Neural cell (in vitro differentiated cells): ENCODE measurements at regions not wholly inside any gene's neighbourhood (a gene's known extent, or its start where the extent isn't known, plus 50 kb on each side); places are given as distances from the start of the nearest gene placed in this dataset.

Experiments
- H2AFZ ChIP-seq: fragments of 200-600, 300-800 bp; sonication (generic), shearing (Covaris generic); 2 replicates; pipeline ENCODE4 v1.6.0; 2014; ENCODE audit warnings: low read depth, mild to moderate bottlenecking, antibody characterized with exemption, low read length, moderate library complexity
- H3F3A ChIP-seq: fragments of 200-600 bp; shearing (Covaris generic); 2 replicates; pipeline ENCODE4 v1.6.1; 2016; ENCODE audit warnings: mild to moderate bottlenecking, moderate library complexity, mixed read lengths, antibody characterized with exemption, low read length; ENCODE audit not compliant: insufficient read depth, poor library complexity, severe bottlenecking
- H3K27ac ChIP-seq: fragments of 200-600, 300-800 bp; sonication (generic), shearing (Covaris generic); 2 replicates; pipeline ENCODE4 v1.5.1; 2014; ENCODE audit warnings: mild to moderate bottlenecking, low read length, moderate library complexity
- H3K27me3 ChIP-seq: fragments of 300-800, 200-600 bp; sonication (generic), shearing (Covaris generic); 2 replicates; pipeline ENCODE4 v1.6.0; 2014; ENCODE audit warnings: mild to moderate bottlenecking, low read depth, low read length, moderate library complexity; ENCODE audit not compliant: insufficient read depth
- H3K36me3 ChIP-seq: fragments of 300-800, 200-600 bp; sonication (generic), shearing (Covaris generic); 2 replicates; pipeline ENCODE4 v1.5.1; 2014; ENCODE audit warnings: mild to moderate bottlenecking, antibody characterized with exemption, low read length, moderate library complexity; ENCODE audit not compliant: insufficient read depth
- H3K4me2 ChIP-seq: fragments of 300-800, 200-600 bp; sonication (generic), shearing (Covaris generic); 2 replicates; pipeline ENCODE4 v1.6.0; 2014; ENCODE audit warnings: mild to moderate bottlenecking, low read length
- H3K4me3 ChIP-seq: fragments of 300-800, 200-600 bp; sonication (generic), shearing (Covaris generic); 2 replicates; pipeline ENCODE4 v1.5.1; 2014; ENCODE audit warnings: mild to moderate bottlenecking, low read length, moderate library complexity
- H3K79me2 ChIP-seq: fragments of 200-600 bp; shearing (Covaris generic); replicated peaks from 2 replicates; pipeline ENCODE4 v1.6.0; 2014; ENCODE audit warnings: mild to moderate bottlenecking, low read length, moderate library complexity; ENCODE audit not compliant: insufficient read depth
- H3K9ac ChIP-seq: fragments of 300-800, 200-600 bp; sonication (generic), shearing (Covaris generic); 2 replicates; pipeline ENCODE4 v1.6.1; 2016; ENCODE audit warnings: mild to moderate bottlenecking, low read length, mixed read lengths
- H3K9me2 ChIP-seq: fragments of 200-600 bp; shearing (Covaris generic); 2 replicates; pipeline ENCODE4 v1.6.1; 2016; ENCODE audit warnings: mild to moderate bottlenecking, low read length, mixed read lengths; ENCODE audit not compliant: insufficient read depth
- H3K9me3 ChIP-seq: fragments of 200-600, 300-800 bp; sonication (generic), shearing (Covaris generic); 2 replicates; pipeline ENCODE4 v1.6.1; 2016; ENCODE audit warnings: mild to moderate bottlenecking, mixed run types, low read length, moderate library complexity, mixed read lengths
- H4K20me1 ChIP-seq: fragments of 200-600 bp; shearing (Covaris generic); 2 replicates; pipeline ENCODE4 v1.6.1; 2016; ENCODE audit warnings: mild to moderate bottlenecking, mixed run types; ENCODE audit not compliant: insufficient read depth
- EP300 ChIP-seq: fragments of 450-650 bp; conservative IDR thresholded peaks from 2 replicates; pipeline ENCODE4 v1.6.1; 2014; ENCODE audit warnings: antibody characterized with exemption, mild to moderate bottlenecking, moderate library complexity; ENCODE audit not compliant: poor library complexity, severe bottlenecking
- EZH2 ChIP-seq: fragments of 200-600, 300-800 bp; shearing (Covaris generic), sonication (generic); IDR thresholded peaks from 2 replicates; pipeline ENCODE4 v1.6.1; 2014; ENCODE audit warnings: antibody characterized with exemption, low read length, borderline replicate concordance, mild to moderate bottlenecking; ENCODE audit not compliant: insufficient read depth, poor library complexity, severe bottlenecking
- MXI1 ChIP-seq: fragments of 450-650 bp; conservative IDR thresholded peaks from 2 replicates; pipeline ENCODE4 v1.6.1; 2014; ENCODE audit warnings: antibody characterized with exemption, mild to moderate bottlenecking; ENCODE audit not compliant: poor library complexity, severe bottlenecking
- RAD21 ChIP-seq: fragments of 450-650 bp; conservative IDR thresholded peaks from 2 replicates; pipeline ENCODE4 v1.6.1; 2014; ENCODE audit warnings: antibody characterized with exemption, mild to moderate bottlenecking, moderate library complexity
- SMC3 ChIP-seq: fragments of 450-650 bp; conservative IDR thresholded peaks from 2 replicates; pipeline ENCODE4 v1.6.1; 2014; ENCODE audit warnings: antibody characterized with exemption, mild to moderate bottlenecking, moderate library complexity; ENCODE audit not compliant: poor library complexity
- TAF1 ChIP-seq: IDR thresholded peaks from 2 replicates; pipeline ENCODE4 v1.6.1; 2012; ENCODE audit warnings: low read depth
- TF ChIP-seq, protein P1 (sequence below): fragments of 450-650 bp; IDR thresholded peaks from 2 replicates; pipeline ENCODE4 v1.5.1; 2014; ENCODE audit warnings: antibody characterized with exemption, mild to moderate bottlenecking, moderate library complexity; ENCODE audit not compliant: poor library complexity, severe bottlenecking
- TF ChIP-seq, protein P2 (sequence below): IDR thresholded peaks from 2 replicates; pipeline ENCODE4 v1.6.1; 2012; ENCODE audit warnings: borderline replicate concordance

DNA sequence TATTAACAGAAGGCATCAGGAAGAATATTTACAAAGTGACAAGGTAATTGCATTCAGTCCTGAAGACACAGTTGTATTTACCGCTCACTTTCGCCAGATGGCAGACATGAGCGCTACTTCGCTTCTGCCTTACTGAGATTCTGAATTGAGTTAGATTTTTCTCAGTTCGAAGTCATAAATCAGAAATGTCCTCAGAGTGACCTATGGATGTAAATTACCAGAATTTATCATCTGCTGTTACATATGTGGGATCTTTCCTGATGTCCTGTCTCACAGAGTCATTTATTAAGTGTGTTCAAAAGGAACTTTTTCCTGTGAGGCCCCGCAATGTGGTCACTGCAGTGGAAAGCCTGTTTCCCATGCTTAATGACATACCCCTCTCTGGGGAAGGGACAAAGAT is 97.3 kb upstream of the DCLK2 start:
- H3K79me2 ChIP-seq = no peaks in the 10 kb centered on the region
- H3K4me2 ChIP-seq = no peak overlapping the region
- H3K27ac ChIP-seq = no peak overlapping the region
- H3K4me3 ChIP-seq = no peak overlapping the region
- no peaks in the 10 kb centered on the region for H3K27me3 ChIP-seq
- H3K9me2 ChIP-seq = no peaks in the 10 kb centered on the region
- H3K36me3 ChIP-seq = no peaks in the 10 kb centered on the region
- no peaks in the 10 kb centered on the region for H3K9me3 ChIP-seq
- TF ChIP-seq TAF1 (no peak), RAD21 (peak; percentile 74), SMC3 (peak; percentile 82)
- TF ChIP-seq, protein P1, sequence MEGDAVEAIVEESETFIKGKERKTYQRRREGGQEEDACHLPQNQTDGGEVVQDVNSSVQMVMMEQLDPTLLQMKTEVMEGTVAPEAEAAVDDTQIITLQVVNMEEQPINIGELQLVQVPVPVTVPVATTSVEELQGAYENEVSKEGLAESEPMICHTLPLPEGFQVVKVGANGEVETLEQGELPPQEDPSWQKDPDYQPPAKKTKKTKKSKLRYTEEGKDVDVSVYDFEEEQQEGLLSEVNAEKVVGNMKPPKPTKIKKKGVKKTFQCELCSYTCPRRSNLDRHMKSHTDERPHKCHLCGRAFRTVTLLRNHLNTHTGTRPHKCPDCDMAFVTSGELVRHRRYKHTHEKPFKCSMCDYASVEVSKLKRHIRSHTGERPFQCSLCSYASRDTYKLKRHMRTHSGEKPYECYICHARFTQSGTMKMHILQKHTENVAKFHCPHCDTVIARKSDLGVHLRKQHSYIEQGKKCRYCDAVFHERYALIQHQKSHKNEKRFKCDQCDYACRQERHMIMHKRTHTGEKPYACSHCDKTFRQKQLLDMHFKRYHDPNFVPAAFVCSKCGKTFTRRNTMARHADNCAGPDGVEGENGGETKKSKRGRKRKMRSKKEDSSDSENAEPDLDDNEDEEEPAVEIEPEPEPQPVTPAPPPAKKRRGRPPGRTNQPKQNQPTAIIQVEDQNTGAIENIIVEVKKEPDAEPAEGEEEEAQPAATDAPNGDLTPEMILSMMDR = peak; percentile 82
- TF ChIP-seq, protein P2, sequence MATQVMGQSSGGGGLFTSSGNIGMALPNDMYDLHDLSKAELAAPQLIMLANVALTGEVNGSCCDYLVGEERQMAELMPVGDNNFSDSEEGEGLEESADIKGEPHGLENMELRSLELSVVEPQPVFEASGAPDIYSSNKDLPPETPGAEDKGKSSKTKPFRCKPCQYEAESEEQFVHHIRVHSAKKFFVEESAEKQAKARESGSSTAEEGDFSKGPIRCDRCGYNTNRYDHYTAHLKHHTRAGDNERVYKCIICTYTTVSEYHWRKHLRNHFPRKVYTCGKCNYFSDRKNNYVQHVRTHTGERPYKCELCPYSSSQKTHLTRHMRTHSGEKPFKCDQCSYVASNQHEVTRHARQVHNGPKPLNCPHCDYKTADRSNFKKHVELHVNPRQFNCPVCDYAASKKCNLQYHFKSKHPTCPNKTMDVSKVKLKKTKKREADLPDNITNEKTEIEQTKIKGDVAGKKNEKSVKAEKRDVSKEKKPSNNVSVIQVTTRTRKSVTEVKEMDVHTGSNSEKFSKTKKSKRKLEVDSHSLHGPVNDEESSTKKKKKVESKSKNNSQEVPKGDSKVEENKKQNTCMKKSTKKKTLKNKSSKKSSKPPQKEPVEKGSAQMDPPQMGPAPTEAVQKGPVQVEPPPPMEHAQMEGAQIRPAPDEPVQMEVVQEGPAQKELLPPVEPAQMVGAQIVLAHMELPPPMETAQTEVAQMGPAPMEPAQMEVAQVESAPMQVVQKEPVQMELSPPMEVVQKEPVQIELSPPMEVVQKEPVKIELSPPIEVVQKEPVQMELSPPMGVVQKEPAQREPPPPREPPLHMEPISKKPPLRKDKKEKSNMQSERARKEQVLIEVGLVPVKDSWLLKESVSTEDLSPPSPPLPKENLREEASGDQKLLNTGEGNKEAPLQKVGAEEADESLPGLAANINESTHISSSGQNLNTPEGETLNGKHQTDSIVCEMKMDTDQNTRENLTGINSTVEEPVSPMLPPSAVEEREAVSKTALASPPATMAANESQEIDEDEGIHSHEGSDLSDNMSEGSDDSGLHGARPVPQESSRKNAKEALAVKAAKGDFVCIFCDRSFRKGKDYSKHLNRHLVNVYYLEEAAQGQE = no peak
- no peaks in the 10 kb centered on the region for H3F3A ChIP-seq
- H4K20me1 ChIP-seq = no peaks in the 10 kb centered on the region
- no peak overlapping the region for H3K9ac ChIP-seq
- H2AFZ ChIP-seq = no peak overlapping the region

DNA sequence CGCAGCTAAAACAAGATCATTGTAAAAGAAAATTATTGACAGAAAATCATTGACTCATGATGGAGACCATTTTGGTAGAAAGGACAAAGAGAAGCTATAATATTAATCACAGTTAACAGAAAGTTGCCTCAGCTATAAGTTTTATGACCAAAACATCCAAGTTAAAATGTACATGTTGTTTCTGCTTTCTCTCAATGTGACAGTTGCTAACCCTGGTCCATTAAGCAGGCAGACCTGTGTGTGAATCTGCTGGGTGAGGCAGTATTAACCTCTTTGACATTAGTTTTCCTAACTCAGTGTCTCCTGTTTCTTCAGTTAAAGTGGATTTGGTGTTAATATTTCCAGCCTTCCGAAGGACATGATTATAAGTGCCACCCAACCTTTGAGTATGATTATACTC is 94.8 kb upstream of the DCLK2 start:
- no peaks in the 10 kb centered on the region for H3K9me2 ChIP-seq
- H3K4me3 ChIP-seq = no peak overlapping the region
- H3K27me3 ChIP-seq = no peaks in the 10 kb centered on the region
- no peak overlapping the region for H3K4me2 ChIP-seq
- no peaks in the 10 kb centered on the region for H4K20me1 ChIP-seq
- TF ChIP-seq EP300 (no peak), MXI1 (no peak), TAF1 (no peak), EZH2 (no peak)
- TF ChIP-seq, protein P1 = no peak
- TF ChIP-seq, protein P2 = no peak
- no peak overlapping the region for H3K9ac ChIP-seq
- no peak overlapping the region for H2AFZ ChIP-seq
- no peaks in the 10 kb centered on the region for H3K9me3 ChIP-seq
- no peaks in the 10 kb centered on the region for H3F3A ChIP-seq
- H3K79me2 ChIP-seq = no peaks in the 10 kb centered on the region
- no peak overlapping the region for H3K27ac ChIP-seq
- no peaks in the 10 kb centered on the region for H3K36me3 ChIP-seq
